Liver (tissue), 8 donors: ENCODE measurements at regions not wholly inside any gene's neighbourhood (a gene's known extent, or its start where the extent isn't known, plus 50 kb on each side); places are given as distances from the start of the nearest gene placed in this dataset.

Source experiments
- DNase-seq: peaks from one replicate; pipeline ENCODE4 v3.0.0-alpha.2; 2017; ENCODE audit warnings: low spot score
- H3K27ac ChIP-seq, 2 donors: one replicate each; pipeline ENCODE4 v1.7.0; 2013; ENCODE audit warnings: inconsistent platforms in 2 of 2, low read length in 2 of 2, control low read depth in 1 of 2, low read depth in 1 of 2, mild to moderate bottlenecking in 1 of 2
- H3K27me3 ChIP-seq, 4 donors: one replicate each; pipeline versions ENCODE4 v1.6.1 to v1.7.0; 2013; ENCODE audit warnings: low read length in 3 of 4, inconsistent platforms in 1 of 4, mild to moderate bottlenecking in 1 of 4, moderate library complexity in 1 of 4; ENCODE audit not compliant: control insufficient read depth in 4 of 4, insufficient read depth in 4 of 4
- H3K36me3 ChIP-seq, 4 donors: one replicate each; pipeline versions ENCODE4 v1.6.1 to v1.7.0; 2013; ENCODE audit warnings: low read length in 3 of 4, mild to moderate bottlenecking in 3 of 4, low read depth in 1 of 4, moderate library complexity in 1 of 4; ENCODE audit not compliant: control insufficient read depth in 4 of 4, insufficient read depth in 3 of 4
- H3K4me1 ChIP-seq, 4 donors: one replicate each; pipeline versions ENCODE4 v1.6.1 to v1.7.0; 2013; ENCODE audit warnings: low read length in 3 of 4, mild to moderate bottlenecking in 3 of 4, moderate library complexity in 1 of 4; ENCODE audit not compliant: control insufficient read depth in 4 of 4, insufficient read depth in 4 of 4
- H3K4me3 ChIP-seq, 3 donors: one replicate each; pipeline versions ENCODE4 v1.6.1 to v1.7.0; 2013; ENCODE audit warnings: low read length in 3 of 3, control low read depth in 1 of 3, low read depth in 1 of 3, mild to moderate bottlenecking in 1 of 3
- H3K9ac ChIP-seq, 2 donors: one replicate each; pipeline ENCODE4 v1.7.0; 2013; ENCODE audit warnings: low read length in 2 of 2, mild to moderate bottlenecking in 2 of 2, moderate library complexity in 2 of 2, control low read depth in 1 of 2, low read depth in 1 of 2
- H3K9me3 ChIP-seq, 4 donors: one replicate each; pipeline versions ENCODE4 v1.6.1 to v1.7.0; 2013; ENCODE audit warnings: low read length in 3 of 4; ENCODE audit not compliant: control insufficient read depth in 4 of 4
- EGR1 ChIP-seq, 2 donors: IDR thresholded peaks; 2 replicates each; pipeline ENCODE4 v1.6.1; 2016 to 2018; ENCODE audit warnings: antibody characterized with exemption in 2 of 2, low read depth in 2 of 2
- FOXA1 ChIP-seq: IDR thresholded peaks from 2 replicates; pipeline ENCODE4 v1.6.1; 2016; ENCODE audit warnings: antibody characterized with exemption
- GABPA ChIP-seq, 2 donors: IDR thresholded peaks in 1 of 2; conservative IDR thresholded peaks in 1 of 2; 2 replicates each; pipeline ENCODE4 v1.6.1; 2016; ENCODE audit warnings: antibody characterized with exemption in 2 of 2, mild to moderate bottlenecking in 1 of 2, moderate library complexity in 1 of 2
- HNF4A ChIP-seq, 2 donors: conservative IDR thresholded peaks; 2 replicates each; pipeline ENCODE4 v1.6.1; 2016; ENCODE audit warnings: antibody characterized with exemption in 2 of 2, mild to moderate bottlenecking in 2 of 2
- HNF4G ChIP-seq: IDR thresholded peaks from 2 replicates; pipeline ENCODE4 v1.6.1; 2016; ENCODE audit warnings: antibody characterized with exemption
- JUND ChIP-seq, 2 donors: IDR thresholded peaks; 2 replicates each; pipeline ENCODE4 v1.6.1; 2016; ENCODE audit warnings: antibody characterized with exemption in 2 of 2
- NR2F2 ChIP-seq: IDR thresholded peaks from 2 replicates; pipeline ENCODE4 v1.6.1; 2016; ENCODE audit warnings: antibody characterized with exemption
- RAD21 ChIP-seq, 2 donors: IDR thresholded peaks; 2 replicates each; pipeline ENCODE4 v1.6.1; 2016; ENCODE audit warnings: antibody characterized with exemption in 2 of 2, mild to moderate bottlenecking in 2 of 2
- RXRA ChIP-seq, 2 donors: IDR thresholded peaks; 2 replicates each; pipeline ENCODE4 v1.6.1; 2017 to 2018; ENCODE audit warnings: antibody characterized with exemption in 2 of 2, mild to moderate bottlenecking in 1 of 2
- SP1 ChIP-seq: IDR thresholded peaks from 2 replicates; pipeline ENCODE4 v1.6.1; 2018; ENCODE audit warnings: antibody characterized with exemption, mild to moderate bottlenecking
- WGBS: extraction: QIAGEN DNeasy Blood & Tissue Kit; methylation state at CpG from one replicate; pipeline ENCODE4 v1.1.7; 2013; 5-methylcytosine and 5-hydroxymethylcytosine counted together
- TF ChIP-seq, protein P1 (sequence below): IDR thresholded peaks from 2 replicates; pipeline ENCODE4 v1.6.1; 2016; ENCODE audit warnings: antibody characterized with exemption, mild to moderate bottlenecking
- TF ChIP-seq, protein P2 (sequence below): IDR thresholded peaks from 2 replicates; pipeline ENCODE4 v1.6.1; 2016; ENCODE audit warnings: antibody characterized with exemption
- TF ChIP-seq, protein P3 (sequence below): IDR thresholded peaks from 2 replicates; pipeline ENCODE4 v1.6.1; 2016; ENCODE audit warnings: antibody characterized with exemption
- TF ChIP-seq, protein P4 (sequence below): IDR thresholded peaks from 2 replicates; pipeline ENCODE4 v1.6.1; 2016; ENCODE audit warnings: antibody characterized with exemption
- TF ChIP-seq, protein P5 (sequence below): fragments of 150-350 bp; IDR thresholded peaks from 2 replicates; pipeline ENCODE4 v1.5.1; 2017; ENCODE audit warnings: improper control_type of control experiment, low read depth, low read length; ENCODE audit not compliant: missing input control
- donor health status: healthy.
- donor health status: healthy.
- donor health status: healthy.
- donor health status: healthy.
- donor health status: healthy.

DNA sequence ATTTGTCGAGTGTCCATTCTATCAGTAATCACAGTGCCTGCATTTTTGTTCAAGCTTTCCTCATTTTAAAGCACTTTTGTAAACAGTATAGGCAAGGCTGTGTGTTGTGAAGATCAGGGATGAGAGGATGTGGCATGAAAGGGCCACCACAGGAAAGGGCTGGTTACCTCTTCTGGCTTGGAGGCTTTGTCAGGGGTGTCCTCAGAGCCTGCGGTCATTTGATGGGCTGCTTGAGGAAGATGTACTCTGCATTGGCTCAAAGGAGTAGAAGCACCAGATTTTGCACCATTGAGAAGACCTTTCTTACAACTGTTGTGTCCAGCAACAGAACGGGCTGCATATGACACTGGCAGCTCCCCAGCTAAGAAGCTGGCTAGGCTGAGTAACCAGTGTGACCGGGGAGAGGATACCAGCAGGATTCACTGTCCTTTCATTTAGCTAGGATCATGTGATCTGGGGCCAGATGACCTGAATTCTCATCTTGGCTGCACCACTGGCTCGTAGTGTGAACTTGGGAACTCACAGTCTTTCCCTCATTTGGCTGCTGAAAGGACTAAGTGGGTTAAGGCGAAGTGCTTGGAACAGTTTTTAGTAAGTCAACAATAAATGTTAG is 380.2 kb downstream of the FGF9 start (continued):
- TF ChIP-seq, protein P1, sequence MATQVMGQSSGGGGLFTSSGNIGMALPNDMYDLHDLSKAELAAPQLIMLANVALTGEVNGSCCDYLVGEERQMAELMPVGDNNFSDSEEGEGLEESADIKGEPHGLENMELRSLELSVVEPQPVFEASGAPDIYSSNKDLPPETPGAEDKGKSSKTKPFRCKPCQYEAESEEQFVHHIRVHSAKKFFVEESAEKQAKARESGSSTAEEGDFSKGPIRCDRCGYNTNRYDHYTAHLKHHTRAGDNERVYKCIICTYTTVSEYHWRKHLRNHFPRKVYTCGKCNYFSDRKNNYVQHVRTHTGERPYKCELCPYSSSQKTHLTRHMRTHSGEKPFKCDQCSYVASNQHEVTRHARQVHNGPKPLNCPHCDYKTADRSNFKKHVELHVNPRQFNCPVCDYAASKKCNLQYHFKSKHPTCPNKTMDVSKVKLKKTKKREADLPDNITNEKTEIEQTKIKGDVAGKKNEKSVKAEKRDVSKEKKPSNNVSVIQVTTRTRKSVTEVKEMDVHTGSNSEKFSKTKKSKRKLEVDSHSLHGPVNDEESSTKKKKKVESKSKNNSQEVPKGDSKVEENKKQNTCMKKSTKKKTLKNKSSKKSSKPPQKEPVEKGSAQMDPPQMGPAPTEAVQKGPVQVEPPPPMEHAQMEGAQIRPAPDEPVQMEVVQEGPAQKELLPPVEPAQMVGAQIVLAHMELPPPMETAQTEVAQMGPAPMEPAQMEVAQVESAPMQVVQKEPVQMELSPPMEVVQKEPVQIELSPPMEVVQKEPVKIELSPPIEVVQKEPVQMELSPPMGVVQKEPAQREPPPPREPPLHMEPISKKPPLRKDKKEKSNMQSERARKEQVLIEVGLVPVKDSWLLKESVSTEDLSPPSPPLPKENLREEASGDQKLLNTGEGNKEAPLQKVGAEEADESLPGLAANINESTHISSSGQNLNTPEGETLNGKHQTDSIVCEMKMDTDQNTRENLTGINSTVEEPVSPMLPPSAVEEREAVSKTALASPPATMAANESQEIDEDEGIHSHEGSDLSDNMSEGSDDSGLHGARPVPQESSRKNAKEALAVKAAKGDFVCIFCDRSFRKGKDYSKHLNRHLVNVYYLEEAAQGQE, result no peak
- TF ChIP-seq NR2F2 (no peak), HNF4G (no peak), SP1 (no peak), GABPA (IDR thresholded peaks at IDR 0.05 in 1 of 2, conservative IDR thresholded peaks at IDR 0.05 in 1 of 2) (no peak), HNF4A (conservative IDR thresholded peaks at IDR 0.05) (no peak), RXRA (IDR thresholded peaks at IDR 0.05) (no peak), EGR1 (IDR thresholded peaks at IDR 0.05; ENCODE audit: low read depth in 2 of 2) (no peak), FOXA1 (no peak)
- TF ChIP-seq, protein P2, sequence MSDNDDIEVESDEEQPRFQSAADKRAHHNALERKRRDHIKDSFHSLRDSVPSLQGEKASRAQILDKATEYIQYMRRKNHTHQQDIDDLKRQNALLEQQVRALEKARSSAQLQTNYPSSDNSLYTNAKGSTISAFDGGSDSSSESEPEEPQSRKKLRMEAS, result no peak
- TF ChIP-seq, protein P3, sequence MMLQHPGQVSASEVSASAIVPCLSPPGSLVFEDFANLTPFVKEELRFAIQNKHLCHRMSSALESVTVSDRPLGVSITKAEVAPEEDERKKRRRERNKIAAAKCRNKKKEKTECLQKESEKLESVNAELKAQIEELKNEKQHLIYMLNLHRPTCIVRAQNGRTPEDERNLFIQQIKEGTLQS, result no peak

DNA sequence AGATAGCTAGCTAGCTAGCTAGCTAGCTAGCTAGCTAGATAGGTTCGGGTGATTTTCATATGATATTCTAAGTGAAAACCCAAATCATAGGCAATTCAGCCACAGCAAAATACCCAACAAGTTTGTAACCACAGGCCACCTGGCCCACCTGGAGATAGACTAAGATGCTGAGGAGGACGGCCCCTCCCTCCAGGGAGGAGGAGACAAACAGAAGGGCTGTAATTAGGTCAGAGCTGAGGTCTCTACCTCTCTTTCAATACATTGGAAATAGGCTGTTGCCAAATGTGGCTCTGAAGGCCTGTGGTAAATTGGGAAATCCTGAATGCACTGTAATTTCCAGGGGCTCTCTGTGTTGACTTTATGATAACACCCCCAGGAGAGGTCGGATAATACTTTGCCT is 382.2 kb downstream of the FGF9 start:
- Histone ChIP-seq H3K4me3 (no peak overlapping the region), H3K9me3 (no peaks in the 10 kb centered on the region), H3K4me1 (no peaks in the 10 kb centered on the region), H3K27ac (no peak overlapping the region), H3K27me3 (no peaks in the 10 kb centered on the region), H3K36me3 (no peaks in the 10 kb centered on the region), H3K9ac (no peak overlapping the region)
- TF ChIP-seq NR2F2 (no peak), SP1 (no peak)
- TF ChIP-seq, protein P1, result no peak
- 56% methylated on average over 3 of the region's 3 CpGs for WGBS
- no peak for DNase-seq

DNA sequence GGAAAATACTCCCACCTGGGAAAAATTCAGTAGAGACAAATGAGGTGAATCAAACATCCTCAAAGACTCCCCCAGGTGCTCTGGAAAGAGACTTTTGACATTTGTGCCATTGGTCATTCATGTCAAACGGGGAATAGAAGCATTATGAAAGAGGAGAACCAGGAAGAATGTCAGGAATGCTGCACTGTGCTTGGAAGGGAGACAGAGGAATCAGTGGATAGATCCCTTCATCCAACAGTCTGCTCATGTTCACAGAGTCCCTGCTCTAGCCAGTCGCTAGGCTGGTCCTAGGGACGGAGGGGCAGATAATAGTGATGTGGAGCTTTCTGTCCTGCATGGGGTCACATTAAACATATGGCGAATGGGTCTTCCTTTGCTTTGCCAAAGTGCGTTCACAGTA is 384.4 kb downstream of the FGF9 start:
- Histone ChIP-seq H3K36me3 (no peaks in the 10 kb centered on the region), H3K9me3 (no peaks in the 10 kb centered on the region), H3K4me1 (no peaks in the 10 kb centered on the region), H3K27ac (no peak overlapping the region), H3K4me3 (no peak overlapping the region), H3K9ac (no peak overlapping the region), H3K27me3 (no peaks in the 10 kb centered on the region)
- WGBS, result 53% methylated on average over 5 of the region's 5 CpGs
- DNase-seq, result no peak
- no peak for TF ChIP-seq FOXA1
- TF ChIP-seq, protein P4, sequence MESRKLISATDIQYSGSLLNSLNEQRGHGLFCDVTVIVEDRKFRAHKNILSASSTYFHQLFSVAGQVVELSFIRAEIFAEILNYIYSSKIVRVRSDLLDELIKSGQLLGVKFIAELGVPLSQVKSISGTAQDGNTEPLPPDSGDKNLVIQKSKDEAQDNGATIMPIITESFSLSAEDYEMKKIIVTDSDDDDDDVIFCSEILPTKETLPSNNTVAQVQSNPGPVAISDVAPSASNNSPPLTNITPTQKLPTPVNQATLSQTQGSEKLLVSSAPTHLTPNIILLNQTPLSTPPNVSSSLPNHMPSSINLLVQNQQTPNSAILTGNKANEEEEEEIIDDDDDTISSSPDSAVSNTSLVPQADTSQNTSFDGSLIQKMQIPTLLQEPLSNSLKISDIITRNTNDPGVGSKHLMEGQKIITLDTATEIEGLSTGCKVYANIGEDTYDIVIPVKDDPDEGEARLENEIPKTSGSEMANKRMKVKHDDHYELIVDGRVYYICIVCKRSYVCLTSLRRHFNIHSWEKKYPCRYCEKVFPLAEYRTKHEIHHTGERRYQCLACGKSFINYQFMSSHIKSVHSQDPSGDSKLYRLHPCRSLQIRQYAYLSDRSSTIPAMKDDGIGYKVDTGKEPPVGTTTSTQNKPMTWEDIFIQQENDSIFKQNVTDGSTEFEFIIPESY, result no peak
- no peak for TF ChIP-seq EGR1 (IDR thresholded peaks at IDR 0.05; ENCODE audit: low read depth in 2 of 2)
- TF ChIP-seq HNF4G, result no peak
- TF ChIP-seq RAD21 (IDR thresholded peaks at IDR 0.05), result no peak
- TF ChIP-seq, protein P2, result no peak
- TF ChIP-seq, protein P5, sequence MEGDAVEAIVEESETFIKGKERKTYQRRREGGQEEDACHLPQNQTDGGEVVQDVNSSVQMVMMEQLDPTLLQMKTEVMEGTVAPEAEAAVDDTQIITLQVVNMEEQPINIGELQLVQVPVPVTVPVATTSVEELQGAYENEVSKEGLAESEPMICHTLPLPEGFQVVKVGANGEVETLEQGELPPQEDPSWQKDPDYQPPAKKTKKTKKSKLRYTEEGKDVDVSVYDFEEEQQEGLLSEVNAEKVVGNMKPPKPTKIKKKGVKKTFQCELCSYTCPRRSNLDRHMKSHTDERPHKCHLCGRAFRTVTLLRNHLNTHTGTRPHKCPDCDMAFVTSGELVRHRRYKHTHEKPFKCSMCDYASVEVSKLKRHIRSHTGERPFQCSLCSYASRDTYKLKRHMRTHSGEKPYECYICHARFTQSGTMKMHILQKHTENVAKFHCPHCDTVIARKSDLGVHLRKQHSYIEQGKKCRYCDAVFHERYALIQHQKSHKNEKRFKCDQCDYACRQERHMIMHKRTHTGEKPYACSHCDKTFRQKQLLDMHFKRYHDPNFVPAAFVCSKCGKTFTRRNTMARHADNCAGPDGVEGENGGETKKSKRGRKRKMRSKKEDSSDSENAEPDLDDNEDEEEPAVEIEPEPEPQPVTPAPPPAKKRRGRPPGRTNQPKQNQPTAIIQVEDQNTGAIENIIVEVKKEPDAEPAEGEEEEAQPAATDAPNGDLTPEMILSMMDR, result no peak
- no peak for TF ChIP-seq NR2F2
- TF ChIP-seq, protein P3, result no peak
- no peak for TF ChIP-seq RXRA (IDR thresholded peaks at IDR 0.05)
- TF ChIP-seq JUND (IDR thresholded peaks at IDR 0.05), result no peak
- TF ChIP-seq SP1, result no peak
